Right kidney (tissue), 1 donor: ENCODE measurements at regions not wholly inside any gene's neighbourhood (a gene's known extent, or its start where the extent isn't known, plus 50 kb on each side); places are given as distances from the start of the nearest gene placed in this dataset.
"Not testable (repeated sequence)": the region's sequence is repeated elsewhere in the genome, so short reads cannot be mapped to it uniquely, and the experiment has no call there.

Experiments
- DNase-seq: peaks from one replicate; pipeline ENCODE4 v3.0.0-alpha.2; 2016

- no peak for DNase-seq
Observed at GRCh38 chr4:62522273-62522672, 1322.1 kb downstream of the ADGRL3 start.

GRCh38 chr4:62517716-62518115 lies 1317.6 kb downstream of the ADGRL3 start:
- DNase-seq = no peak

- no peak for DNase-seq
Observed at GRCh38 chr4:62513306-62513705, 1313.2 kb downstream of the ADGRL3 start.

GRCh38 chr4:62512271-62512670 lies 1312.1 kb downstream of the ADGRL3 start:
- DNase-seq = no peak

- DNase-seq = no peak
Observed at GRCh38 chr4:62510228-62510627, 1310.1 kb downstream of the ADGRL3 start.

- DNase-seq = no peak
Observed at GRCh38 chr4:62500296-62500695, 1300.2 kb downstream of the ADGRL3 start.

- DNase-seq = no peak
Observed at GRCh38 chr4:62495032-62495431, 1294.9 kb downstream of the ADGRL3 start.

GRCh38 chr4:62491756-62492155 lies 1291.6 kb downstream of the ADGRL3 start:
- DNase-seq = not testable (repeated sequence)

- no peak for DNase-seq
Observed at GRCh38 chr4:62490635-62491034, 1290.5 kb downstream of the ADGRL3 start.

- no peak for DNase-seq
Observed at GRCh38 chr4:62487016-62487415, 1286.9 kb downstream of the ADGRL3 start.

GRCh38 chr4:62484357-62484756 lies 1284.2 kb downstream of the ADGRL3 start:
- DNase-seq = no peak

GRCh38 chr4:62482355-62482754 lies 1282.2 kb downstream of the ADGRL3 start:
- DNase-seq = no peak

GRCh38 chr4:62475596-62475995 lies 1275.5 kb downstream of the ADGRL3 start:
- DNase-seq = no peak

GRCh38 chr4:62474802-62475201 lies 1274.7 kb downstream of the ADGRL3 start:
- DNase-seq = no peak

GRCh38 chr4:62471021-62471420 lies 1270.9 kb downstream of the ADGRL3 start:
- no peak for DNase-seq

GRCh38 chr4:62470421-62470983 lies 1270.4 kb downstream of the ADGRL3 start:
- no peak for DNase-seq

GRCh38 chr4:62470020-62470419 lies 1269.9 kb downstream of the ADGRL3 start:
- no peak for DNase-seq

- DNase-seq = no peak
Observed at GRCh38 chr4:62461961-62462360, 1261.8 kb downstream of the ADGRL3 start.

- DNase-seq = no peak
Observed at GRCh38 chr4:62460329-62460728, 1260.2 kb downstream of the ADGRL3 start.

GRCh38 chr4:62457356-62457755 lies 1257.2 kb downstream of the ADGRL3 start:
- DNase-seq = no peak

- no peak for DNase-seq
Observed at GRCh38 chr4:62455871-62456270, 1255.7 kb downstream of the ADGRL3 start.

- DNase-seq = no peak
Observed at GRCh38 chr4:62454535-62454934, 1254.4 kb downstream of the ADGRL3 start.

GRCh38 chr4:62450740-62451139 lies 1250.6 kb downstream of the ADGRL3 start:
- DNase-seq = no peak

GRCh38 chr4:62449538-62449937 lies 1249.4 kb downstream of the ADGRL3 start:
- DNase-seq = no peak

- no peak for DNase-seq
Observed at GRCh38 chr4:62448911-62449310, 1248.8 kb downstream of the ADGRL3 start.
